Neural progenitor cell (in vitro differentiated cells): ENCODE measurements at regions not wholly inside any gene's neighbourhood (a gene's known extent, or its start where the extent isn't known, plus 50 kb on each side); places are given as distances from the start of the nearest gene placed in this dataset.

Experiments used
- DNase-seq: peaks from one replicate; pipeline ENCODE4 v3.0.0-alpha.2; 2016; ENCODE audit warnings: low spot score
- H2AFZ ChIP-seq: fragments of 200-600 bp; sonication (generic); replicated peaks from 2 replicates; pipeline ENCODE4 v1.6.1; 2016; ENCODE audit warnings: antibody characterized with exemption
- H3F3A ChIP-seq: fragments of 200-600 bp; sonication (generic); 2 replicates; pipeline ENCODE4 v1.6.1; 2016; ENCODE audit warnings: antibody characterized with exemption, low read depth
- H3K27ac ChIP-seq: fragments of 200-600 bp; sonication (generic); 2 replicates; pipeline ENCODE4 v1.5.1; 2016; ENCODE audit warnings: mild to moderate bottlenecking
- H3K27me3 ChIP-seq: fragments of 200-600 bp; sonication (generic); 2 replicates; pipeline ENCODE4 v1.6.1; 2016; ENCODE audit warnings: mild to moderate bottlenecking, moderate library complexity
- H3K36me3 ChIP-seq: fragments of 200-600 bp; sonication (generic); 2 replicates; pipeline ENCODE4 v1.5.1; 2016
- H3K4me1 ChIP-seq: fragments of 200-600 bp; sonication (generic); 2 replicates; pipeline ENCODE4 v1.6.1; 2016; ENCODE audit warnings: mixed run types
- H3K4me2 ChIP-seq: fragments of 200-600 bp; sonication (generic); 2 replicates; pipeline ENCODE4 v1.6.1; 2016
- H3K4me3 ChIP-seq: fragments of 200-600 bp; sonication (generic); 2 replicates; pipeline ENCODE4 v1.5.1; 2016
- H3K79me2 ChIP-seq: fragments of 200-600 bp; sonication (generic); 2 replicates; pipeline ENCODE4 v1.6.1; 2016; ENCODE audit warnings: low read depth
- H3K9ac ChIP-seq: fragments of 200-600 bp; sonication (generic); 2 replicates; pipeline ENCODE4 v1.6.1; 2016
- H3K9me3 ChIP-seq: fragments of 200-600 bp; sonication (generic); 2 replicates; pipeline ENCODE4 v1.5.1; 2016; ENCODE audit warnings: low read depth
- H4K20me1 ChIP-seq: fragments of 200-600 bp; sonication (generic); 2 replicates; pipeline ENCODE4 v1.6.1; 2016; ENCODE audit warnings: low read depth
- H3K27ac Mint-ChIP-seq: 3 replicates; pipeline ENCODE4 v1.8.0; 2021; ENCODE audit warnings: mixed read lengths
- H3K27me3 Mint-ChIP-seq: 2 replicates; pipeline ENCODE4 v1.8.0; 2022; ENCODE audit warnings: low read depth, mild to moderate bottlenecking, inconsistent platforms, moderate library complexity, mixed read lengths; ENCODE audit not compliant: insufficient read depth
- H3K36me3 Mint-ChIP-seq: 3 replicates; pipeline ENCODE4 v1.8.0; 2021; ENCODE audit warnings: mixed read lengths
- H3K4me1 Mint-ChIP-seq: 3 replicates; pipeline ENCODE4 v1.8.0; 2021; ENCODE audit warnings: mixed read lengths
- H3K4me3 Mint-ChIP-seq: 3 replicates; pipeline ENCODE4 v1.8.0; 2021; ENCODE audit warnings: mild to moderate bottlenecking, moderate library complexity, mixed read lengths
- H3K9me3 Mint-ChIP-seq: 3 replicates; pipeline ENCODE4 v1.8.0; 2020; ENCODE audit warnings: mixed read lengths
- CTCF ChIP-seq: fragments of 200-600 bp; sonication (generic); IDR thresholded peaks from 2 replicates; pipeline ENCODE4 v1.5.1; 2017; ENCODE audit warnings: antibody characterized with exemption, mild to moderate bottlenecking
- EZH2 ChIP-seq: fragments of 200-600 bp; sonication (generic); IDR thresholded peaks from 2 replicates; pipeline ENCODE4 v1.6.1; 2017; ENCODE audit warnings: antibody characterized with exemption, mild to moderate bottlenecking, moderate library complexity
- EZH2phosphoT487 ChIP-seq: fragments of 200-600 bp; sonication (generic); IDR thresholded peaks from 2 replicates; pipeline ENCODE4 v1.6.1; 2017; ENCODE audit warnings: antibody characterized with exemption

DNA sequence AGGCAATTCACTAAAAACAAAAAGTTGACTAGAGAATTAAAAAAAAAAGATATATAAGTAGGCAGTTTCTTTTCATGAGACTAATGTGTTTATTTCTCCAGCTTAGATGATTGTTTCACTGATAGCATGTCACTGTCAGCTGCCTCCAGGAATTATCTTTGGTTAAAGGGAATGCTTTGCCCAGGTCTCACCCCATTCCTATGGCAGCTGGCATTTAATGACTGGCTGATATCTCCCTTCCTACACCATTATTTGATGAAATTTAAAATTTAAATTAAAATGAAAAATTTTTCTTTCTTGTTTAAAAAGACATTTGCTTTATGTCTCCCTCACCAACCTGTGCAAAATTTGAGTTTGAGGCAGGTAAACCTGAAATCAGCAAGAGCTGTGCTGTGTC, 214.5 kb upstream of the PRSS1 start:
- Mint-ChIP-seq H3K4me3 (no peak overlapping the region), H3K27ac (no peak overlapping the region), H3K4me1 (peaks cover 3% of the 10 kb centered on the region), H3K9me3 (no peaks in the 10 kb centered on the region), H3K27me3 (no peaks in the 10 kb centered on the region), H3K36me3 (no peaks in the 10 kb centered on the region)
- Histone ChIP-seq H3K4me1 (no peaks in the 10 kb centered on the region), H3K9me3 (no peaks in the 10 kb centered on the region), H4K20me1 (no peaks in the 10 kb centered on the region), H3K36me3 (no peaks in the 10 kb centered on the region), H3K4me3 (no peak overlapping the region), H3K79me2 (no peaks in the 10 kb centered on the region), H2AFZ (no peak overlapping the region), H3K27ac (no peak overlapping the region), H3K9ac (no peak overlapping the region), H3F3A (no peaks in the 10 kb centered on the region), H3K27me3 (no peaks in the 10 kb centered on the region), H3K4me2 (no peak overlapping the region)
- no peak for DNase-seq
- TF ChIP-seq EZH2 (no peak), EZH2phosphoT487 (no peak), CTCF (no peak)

GRCh38 chr7:142533920-142534319, 215.4 kb upstream of the PRSS1 start:
- no peak for TF ChIP-seq EZH2
- no peak for TF ChIP-seq CTCF
- TF ChIP-seq EZH2phosphoT487 = no peak
- no peaks in the 10 kb centered on the region for H3K36me3 Mint-ChIP-seq
- H3K9me3 Mint-ChIP-seq = no peaks in the 10 kb centered on the region
- H4K20me1 ChIP-seq = no peaks in the 10 kb centered on the region
- no peak overlapping the region for H3K27ac ChIP-seq
- no peaks in the 10 kb centered on the region for H3K27me3 Mint-ChIP-seq
- no peaks in the 10 kb centered on the region for H3K79me2 ChIP-seq
- no peak overlapping the region for H3K27ac Mint-ChIP-seq
- H3K4me2 ChIP-seq = no peak overlapping the region
- no peak overlapping the region for H3K4me3 Mint-ChIP-seq
- no peaks in the 10 kb centered on the region for H3K36me3 ChIP-seq
- H3K27me3 ChIP-seq = no peaks in the 10 kb centered on the region
- H3F3A ChIP-seq = no peaks in the 10 kb centered on the region
- H3K4me1 ChIP-seq = no peaks in the 10 kb centered on the region
- no peaks in the 10 kb centered on the region for H3K9me3 ChIP-seq
- H2AFZ ChIP-seq = no peak overlapping the region
- H3K4me1 Mint-ChIP-seq = peaks cover 3% of the 10 kb centered on the region
- H3K9ac ChIP-seq = no peak overlapping the region
- H3K4me3 ChIP-seq = no peak overlapping the region
- no peak for DNase-seq

DNA sequence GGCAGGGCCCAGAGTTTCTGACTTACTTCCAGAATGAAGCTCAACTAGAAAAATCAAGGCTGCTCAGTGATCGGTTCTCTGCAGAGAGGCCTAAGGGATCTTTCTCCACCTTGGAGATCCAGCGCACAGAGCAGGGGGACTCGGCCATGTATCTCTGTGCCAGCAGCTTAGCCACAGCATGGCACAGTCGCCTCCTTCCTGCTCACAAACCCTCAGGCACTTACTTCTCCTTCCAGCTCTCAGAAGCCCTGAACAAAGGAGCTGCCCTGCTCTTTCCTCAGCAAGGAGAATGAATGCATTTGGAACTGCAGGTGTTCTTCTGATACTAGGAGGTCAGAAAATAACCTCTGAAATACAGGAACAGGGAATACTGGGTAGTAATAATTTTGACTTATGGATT, 219.7 kb upstream of the PRSS1 start:
- H3K36me3 Mint-ChIP-seq = no peaks in the 10 kb centered on the region
- H3K27me3 ChIP-seq = no peaks in the 10 kb centered on the region
- peak overlapping the region; percentile 26 for H2AFZ ChIP-seq
- H3K27ac ChIP-seq = no peak overlapping the region
- no peak overlapping the region for H3K4me3 ChIP-seq
- H3K79me2 ChIP-seq = no peaks in the 10 kb centered on the region
- TF ChIP-seq EZH2phosphoT487 (no peak), EZH2 (no peak), CTCF (no peak)
- H3K4me1 ChIP-seq = no peaks in the 10 kb centered on the region
- no peaks in the 10 kb centered on the region for H3K27me3 Mint-ChIP-seq
- H3K36me3 ChIP-seq = no peaks in the 10 kb centered on the region
- H3F3A ChIP-seq = no peaks in the 10 kb centered on the region
- H3K9ac ChIP-seq = no peak overlapping the region
- no peak overlapping the region for H3K4me2 ChIP-seq
- no peaks in the 10 kb centered on the region for H3K9me3 Mint-ChIP-seq
- no peak overlapping the region for H3K27ac Mint-ChIP-seq
- DNase-seq = peak; percentile 9
- no peaks in the 10 kb centered on the region for H3K4me1 Mint-ChIP-seq
- no peak overlapping the region for H3K4me3 Mint-ChIP-seq
- H3K9me3 ChIP-seq = no peaks in the 10 kb centered on the region
- no peaks in the 10 kb centered on the region for H4K20me1 ChIP-seq
